Thyroid gland (tissue), 4 donors: ENCODE measurements at regions not wholly inside any gene's neighbourhood (a gene's known extent, or its start where the extent isn't known, plus 50 kb on each side); places are given as distances from the start of the nearest gene placed in this dataset.

Source experiments
- CTCF ChIP-seq, 6 experiments: fragments of 200-600 bp in 3 of 6; fragments of 450-650 bp in 3 of 6; sonication (generic) in 3 of 6; IDR thresholded peaks; one replicate each; pipeline ENCODE4 v1.5.1; 2016 to 2019; ENCODE audit warnings: antibody characterized with exemption in 6 of 6, mild to moderate bottlenecking in 2 of 6, inconsistent platforms in 1 of 6, moderate library complexity in 1 of 6
- POLR2A ChIP-seq, 2 donors: fragments of 450-650 bp; IDR thresholded peaks; one replicate each; pipeline ENCODE4 v1.6.1; 2017; ENCODE audit warnings: antibody characterized with exemption in 2 of 2, mild to moderate bottlenecking in 2 of 2, moderate library complexity in 1 of 2

- TF ChIP-seq CTCF (IDR thresholded peaks at IDR 0.05) (no peak), POLR2A (IDR thresholded peaks at IDR 0.05) (no peak)
Measured at GRCh38 chr20:55714082-55714481, 291.2 kb downstream of the CBLN4 start.
